A549 (cell line): ENCODE measurements at regions not wholly inside any gene's neighbourhood (a gene's known extent, or its start where the extent isn't known, plus 50 kb on each side); places are given as distances from the start of the nearest gene placed in this dataset.

Source experiments
- ATAC-seq, 2 experiments: fragments of 200-7000 bp in 1 of 2; fragments of >200 bp in 1 of 2; cut with Nextera tagmentation in 1 of 2; cut with Tn5 transposase in 1 of 2; 3 replicates each; pipeline versions ENCODE4 v1.8.0 to v1.9.1; 2018 to 2020; ENCODE audit warnings: mild to moderate bottlenecking in 1 of 2, moderate library complexity in 1 of 2
- CTCF ChIA-PET: fragments of 300-600 bp; sonication (Branson Sonifier 250); formaldehyde crosslinking; extraction: SDS; loops from one replicate; lab custom pipeline; 2021; ENCODE audit warnings: antibody characterized with exemption, inconsistent platforms; lab: Yijun Ruan, JAX
- POLR2A ChIA-PET: fragments of 350-600 bp; formaldehyde crosslinking; extraction: SDS; loops from one replicate; lab custom pipeline; 2021; ENCODE audit warnings: antibody characterized with exemption, inconsistent platforms; lab: Yijun Ruan, JAX
- DNase-seq, 2 experiments: peaks; one replicate each; pipeline versions ENCODE4 v3.0.0 to v3.0.0-alpha.2; 2011 to 2016; ENCODE audit warnings: low read depth in 1 of 2, low spot score in 1 of 2
- FAIRE-seq: peaks from 2 replicates; lab custom pipeline; 2011; peaks lifted over from hg19 to GRCh38; lab: Jason Lieb, UNC
- H3K27ac ChIP-seq, 2 experiments: fragments of >200 bp; sonication (Bioruptor Twin); formaldehyde crosslinking; 3 replicates each; pipeline ENCODE4 v1.5.1; 2016 to 2017
- H3K4me1 ChIP-seq: fragments of >200 bp; sonication (Bioruptor Twin); formaldehyde crosslinking; 3 replicates; pipeline ENCODE4 v1.6.1; 2016
- H3K4me2 ChIP-seq: fragments of >200 bp; sonication (Bioruptor Twin); formaldehyde crosslinking; 3 replicates; pipeline ENCODE4 v1.6.1; 2016
- H3K4me3 ChIP-seq: fragments of >200 bp; sonication (Bioruptor Twin); formaldehyde crosslinking; 3 replicates; pipeline ENCODE4 v1.5.1; 2016
- H3K9me3 ChIP-seq: fragments of >200 bp; sonication (Bioruptor Twin); formaldehyde crosslinking; 3 replicates; pipeline ENCODE4 v1.6.1; 2016
- CBX8 ChIP-seq: fragments of 200-600 bp; sonication (generic); IDR thresholded peaks from 2 replicates; pipeline ENCODE4 v1.6.1; 2016
- CEBPB ChIP-seq, 2 experiments: fragments of >200 bp in 1 of 2; sonication (Bioruptor Twin) in 1 of 2; formaldehyde crosslinking in 1 of 2; IDR thresholded peaks; 2 replicates each; pipeline ENCODE4 v1.6.1; 2012 to 2016
- EHF ChIP-seq: fragments of 250-450 bp; sonication (Bioruptor Pico); IDR thresholded peaks from 2 replicates; pipeline ENCODE4 v1.5.0; 2020; ENCODE audit warnings: mild to moderate bottlenecking
- EP300 ChIP-seq, 2 experiments: fragments of >200 bp; sonication (Bioruptor Twin); formaldehyde crosslinking; IDR thresholded peaks; 2 replicates in 1 of 2; 3 replicates in 1 of 2; pipeline ENCODE4 v1.6.1; 2016 to 2017
- ESRRA ChIP-seq: fragments of 150-350 bp; IDR thresholded peaks from 2 replicates; pipeline ENCODE4 v1.6.1; 2014; ENCODE audit warnings: mild to moderate bottlenecking, low read length, borderline replicate concordance
- FOXS1 ChIP-seq: fragments of 250-450 bp; sonication (Bioruptor Pico); IDR thresholded peaks from 2 replicates; pipeline ENCODE4 v1.5.0; 2020; ENCODE audit warnings: mild to moderate bottlenecking, moderate library complexity
- HOXB13 ChIP-seq: fragments of 250-450 bp; sonication (Bioruptor Pico); IDR thresholded peaks from 2 replicates; pipeline ENCODE4 v1.5.0; 2020; ENCODE audit warnings: low read depth, mild to moderate bottlenecking, moderate library complexity
- KDM1A ChIP-seq: fragments of 200-600 bp; sonication (generic); IDR thresholded peaks from 2 replicates; pipeline ENCODE4 v1.6.1; 2016; ENCODE audit warnings: low read depth, mild to moderate bottlenecking
- KDM5A ChIP-seq: fragments of 200-600 bp; sonication (generic); IDR thresholded peaks from 2 replicates; pipeline ENCODE4 v1.6.1; 2016; ENCODE audit warnings: antibody characterized with exemption, mild to moderate bottlenecking
- MAZ ChIP-seq: fragments of 150-350 bp; IDR thresholded peaks from 2 replicates; pipeline ENCODE4 v1.6.1; 2014; ENCODE audit warnings: antibody characterized with exemption, low read depth, low read length, borderline replicate concordance
- PHF8 ChIP-seq: fragments of 200-600 bp; sonication (generic); IDR thresholded peaks from 2 replicates; pipeline ENCODE4 v1.6.1; 2016; ENCODE audit warnings: low read depth, mild to moderate bottlenecking, antibody characterized with exemption, moderate library complexity, borderline replicate concordance
- POLR2A ChIP-seq: IDR thresholded peaks from 2 replicates; pipeline ENCODE4 v1.6.1; 2012; ENCODE audit warnings: mild to moderate bottlenecking, low read length
- POLR2AphosphoS2 ChIP-seq: conservative IDR thresholded peaks from 2 replicates; pipeline ENCODE4 v1.6.1; 2012; ENCODE audit warnings: low read length, improper control_type of control experiment, inconsistent platforms
- RAD21 ChIP-seq, 2 experiments: fragments of >200 bp in 1 of 2; sonication (Bioruptor Twin) in 1 of 2; formaldehyde crosslinking in 1 of 2; IDR thresholded peaks in 1 of 2; conservative IDR thresholded peaks in 1 of 2; 2 replicates in 1 of 2; 3 replicates in 1 of 2; pipeline ENCODE4 v1.6.1; 2012 to 2018; ENCODE audit warnings: inconsistent platforms in 1 of 2
- RARB ChIP-seq: fragments of 250-450 bp; sonication (Bioruptor Pico); IDR thresholded peaks from 2 replicates; pipeline ENCODE4 v1.8.0; 2021; ENCODE audit warnings: mild to moderate bottlenecking, moderate library complexity
- RFX5 ChIP-seq: fragments of 450-650 bp; IDR thresholded peaks from 2 replicates; pipeline ENCODE4 v1.7.1; 2014; ENCODE audit warnings: antibody characterized with exemption, mild to moderate bottlenecking, moderate library complexity
- RNF2 ChIP-seq: fragments of 200-600 bp; sonication (generic); IDR thresholded peaks from 2 replicates; pipeline ENCODE4 v1.6.1; 2016; ENCODE audit warnings: low read depth, mild to moderate bottlenecking, antibody characterized with exemption, moderate library complexity, borderline replicate concordance
- SMC3 ChIP-seq: fragments of >200 bp; sonication (Bioruptor Twin); formaldehyde crosslinking; IDR thresholded peaks from 3 replicates; pipeline ENCODE4 v1.6.1; 2018; ENCODE audit warnings: inconsistent platforms
- SREBF2 ChIP-seq: fragments of 450-650 bp; IDR thresholded peaks from 2 replicates; pipeline ENCODE4 v1.6.1; 2014; ENCODE audit warnings: mild to moderate bottlenecking, moderate library complexity
- TFCP2L1 ChIP-seq: fragments of 250-450 bp; sonication (Bioruptor Pico); IDR thresholded peaks from 2 replicates; pipeline ENCODE4 v1.5.0; 2021; ENCODE audit warnings: mild to moderate bottlenecking
- TP53 ChIP-seq: fragments of 250-450 bp; sonication (Bioruptor Pico); IDR thresholded peaks from 2 replicates; pipeline ENCODE4 v1.5.0; 2021; ENCODE audit warnings: mild to moderate bottlenecking, moderate library complexity
- ZNF302 ChIP-seq: fragments of 250-450 bp; sonication (Bioruptor Pico); IDR thresholded peaks from 2 replicates; pipeline ENCODE4 v1.9.0; 2021; ENCODE audit warnings: inconsistent platforms, mild to moderate bottlenecking, moderate library complexity
- WGBS: methylation state at CpG from one replicate; pipeline ENCODE4 v1.1.6; 2017; ENCODE audit errors: missing lambda C conversion rate; 5-methylcytosine and 5-hydroxymethylcytosine counted together
- TF ChIP-seq, protein P1 (sequence below): fragments of >200 bp; sonication (Bioruptor Twin); formaldehyde crosslinking; IDR thresholded peaks from 3 replicates; pipeline ENCODE4 v1.6.1; 2016
- TF ChIP-seq, protein P2 (sequence below): fragments of 150-350 bp; IDR thresholded peaks from 2 replicates; pipeline ENCODE4 v1.6.1; 2014; ENCODE audit warnings: low read depth, mild to moderate bottlenecking, low read length
- TF ChIP-seq, protein P3 (sequence below): fragments of 250-450 bp; sonication (Bioruptor Pico); IDR thresholded peaks from 2 replicates; pipeline ENCODE4 v1.5.0; 2020; ENCODE audit warnings: low read depth, mild to moderate bottlenecking, moderate library complexity
- TF ChIP-seq, protein P4 (sequence below): fragments of 200-600 bp; sonication (generic); IDR thresholded peaks from 2 replicates; pipeline ENCODE4 v1.6.1; 2016; ENCODE audit warnings: antibody characterized with exemption, mild to moderate bottlenecking, moderate library complexity
- TF ChIP-seq, protein P5 (sequence below): fragments of 450-650 bp; IDR thresholded peaks from 2 replicates; pipeline ENCODE4 v1.6.1; 2014; ENCODE audit warnings: antibody characterized with exemption
- TF ChIP-seq, protein P6 (sequence below): fragments of >200 bp; sonication (Bioruptor Twin); formaldehyde crosslinking; IDR thresholded peaks from 3 replicates; pipeline ENCODE4 v1.5.1; 2016
- TF ChIP-seq, protein P7 (sequence below): IDR thresholded peaks from 2 replicates; pipeline ENCODE4 v1.6.1; 2012; ENCODE audit warnings: low read depth, borderline replicate concordance

DNA sequence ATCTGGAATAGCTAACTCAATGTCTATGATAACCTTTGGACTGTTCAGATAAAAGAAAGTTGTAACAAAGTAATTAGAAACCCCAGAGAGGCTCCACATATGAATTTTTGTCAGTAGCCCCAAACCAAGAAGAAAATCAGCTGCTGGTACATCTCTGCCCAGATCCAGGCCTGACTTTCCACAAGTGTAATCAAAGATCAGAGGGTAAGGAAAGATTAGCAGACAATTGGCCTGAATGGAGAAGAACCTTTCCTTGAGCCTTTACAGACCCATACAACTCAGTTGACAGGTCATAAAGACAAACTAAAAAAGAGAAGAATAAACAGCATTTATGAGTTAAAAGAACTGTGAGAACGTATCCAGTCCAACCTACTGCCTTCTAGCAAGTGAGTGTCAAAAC lies 366.7 kb upstream of the PKN2 start:
- Histone ChIP-seq H3K4me1 (no peaks in the 10 kb centered on the region), H3K27ac (no peak overlapping the region), H3K9me3 (no peaks in the 10 kb centered on the region), H3K4me2 (no peak overlapping the region), H3K4me3 (no peak overlapping the region)
- WGBS = 32% methylated on average over 1 of the region's 1 CpG
- TF ChIP-seq HOXB13 (CRISPR knock-in tag) = no peak
- no peak for TF ChIP-seq SREBF2
- TF ChIP-seq, protein P1, sequence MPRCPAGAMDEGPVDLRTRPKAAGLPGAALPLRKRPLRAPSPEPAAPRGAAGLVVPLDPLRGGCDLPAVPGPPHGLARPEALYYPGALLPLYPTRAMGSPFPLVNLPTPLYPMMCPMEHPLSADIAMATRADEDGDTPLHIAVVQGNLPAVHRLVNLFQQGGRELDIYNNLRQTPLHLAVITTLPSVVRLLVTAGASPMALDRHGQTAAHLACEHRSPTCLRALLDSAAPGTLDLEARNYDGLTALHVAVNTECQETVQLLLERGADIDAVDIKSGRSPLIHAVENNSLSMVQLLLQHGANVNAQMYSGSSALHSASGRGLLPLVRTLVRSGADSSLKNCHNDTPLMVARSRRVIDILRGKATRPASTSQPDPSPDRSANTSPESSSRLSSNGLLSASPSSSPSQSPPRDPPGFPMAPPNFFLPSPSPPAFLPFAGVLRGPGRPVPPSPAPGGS = no peak
- no peak for TF ChIP-seq TFCP2L1 (CRISPR knock-in tag)
- TF ChIP-seq RNF2 = no peak
- TF ChIP-seq ZNF302 (CRISPR knock-in tag) = no peak
- TF ChIP-seq RAD21 (conservative IDR thresholded peaks at IDR 0.05 in 1 of 2, IDR thresholded peaks at IDR 0.05 in 1 of 2) = no peak
- no peak for TF ChIP-seq MAZ
- TF ChIP-seq, protein P2, sequence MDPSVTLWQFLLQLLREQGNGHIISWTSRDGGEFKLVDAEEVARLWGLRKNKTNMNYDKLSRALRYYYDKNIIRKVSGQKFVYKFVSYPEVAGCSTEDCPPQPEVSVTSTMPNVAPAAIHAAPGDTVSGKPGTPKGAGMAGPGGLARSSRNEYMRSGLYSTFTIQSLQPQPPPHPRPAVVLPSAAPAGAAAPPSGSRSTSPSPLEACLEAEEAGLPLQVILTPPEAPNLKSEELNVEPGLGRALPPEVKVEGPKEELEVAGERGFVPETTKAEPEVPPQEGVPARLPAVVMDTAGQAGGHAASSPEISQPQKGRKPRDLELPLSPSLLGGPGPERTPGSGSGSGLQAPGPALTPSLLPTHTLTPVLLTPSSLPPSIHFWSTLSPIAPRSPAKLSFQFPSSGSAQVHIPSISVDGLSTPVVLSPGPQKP = no peak
- TF ChIP-seq CBX8 = no peak
- TF ChIP-seq, protein P3, sequence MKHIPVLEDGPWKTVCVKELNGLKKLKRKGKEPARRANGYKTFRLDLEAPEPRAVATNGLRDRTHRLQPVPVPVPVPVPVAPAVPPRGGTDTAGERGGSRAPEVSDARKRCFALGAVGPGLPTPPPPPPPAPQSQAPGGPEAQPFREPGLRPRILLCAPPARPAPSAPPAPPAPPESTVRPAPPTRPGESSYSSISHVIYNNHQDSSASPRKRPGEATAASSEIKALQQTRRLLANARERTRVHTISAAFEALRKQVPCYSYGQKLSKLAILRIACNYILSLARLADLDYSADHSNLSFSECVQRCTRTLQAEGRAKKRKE (CRISPR knock-in tag) = no peak
- no peak for TF ChIP-seq CEBPB (IDR thresholded peaks at IDR 0.05)
- no peak for TF ChIP-seq PHF8
- no peak for TF ChIP-seq FOXS1 (CRISPR knock-in tag)
- POLR2A ChIA-PET = no interaction called here
- DNase-seq = no peak
- CTCF ChIA-PET = no interaction called here
- no peak for FAIRE-seq
- no peak for ATAC-seq

DNA sequence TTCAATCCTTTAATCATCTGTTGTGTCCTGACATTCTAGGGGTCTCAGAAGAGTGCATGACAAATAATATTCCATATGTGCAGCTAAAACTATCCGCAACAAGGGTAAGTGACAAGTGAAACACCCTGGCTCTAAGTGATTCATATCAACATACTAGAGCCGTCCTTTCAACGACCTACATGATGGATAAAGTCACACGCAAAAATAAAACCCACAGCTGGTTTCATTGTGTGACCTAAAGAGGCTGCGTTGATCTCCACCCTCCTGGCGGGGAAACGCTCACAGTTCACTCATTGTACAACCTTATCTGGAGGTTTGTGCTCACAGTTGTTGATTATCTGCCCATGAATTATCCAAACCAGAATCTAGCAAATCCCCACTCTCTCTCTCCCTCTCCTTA lies 365.3 kb upstream of the PKN2 start:
- ATAC-seq (no peak), DNase-seq (no peak), FAIRE-seq (no peak)
- 51% methylated on average over 7 of the region's 7 CpGs for WGBS
- no peak overlapping the region for H3K4me2 ChIP-seq
- CTCF ChIA-PET = no interaction called here
- no peaks in the 10 kb centered on the region for H3K9me3 ChIP-seq
- TF ChIP-seq SREBF2 (no peak), RNF2 (no peak), POLR2AphosphoS2 (no peak), KDM1A (no peak), EP300 (IDR thresholded peaks at IDR 0.05) (no peak), RFX5 (no peak), ESRRA (no peak), RARB (CRISPR knock-in tag) (no peak), SMC3 (no peak), POLR2A (no peak), EHF (CRISPR knock-in tag) (no peak), TP53 (CRISPR knock-in tag) (no peak), KDM5A (no peak)
- TF ChIP-seq, protein P4, sequence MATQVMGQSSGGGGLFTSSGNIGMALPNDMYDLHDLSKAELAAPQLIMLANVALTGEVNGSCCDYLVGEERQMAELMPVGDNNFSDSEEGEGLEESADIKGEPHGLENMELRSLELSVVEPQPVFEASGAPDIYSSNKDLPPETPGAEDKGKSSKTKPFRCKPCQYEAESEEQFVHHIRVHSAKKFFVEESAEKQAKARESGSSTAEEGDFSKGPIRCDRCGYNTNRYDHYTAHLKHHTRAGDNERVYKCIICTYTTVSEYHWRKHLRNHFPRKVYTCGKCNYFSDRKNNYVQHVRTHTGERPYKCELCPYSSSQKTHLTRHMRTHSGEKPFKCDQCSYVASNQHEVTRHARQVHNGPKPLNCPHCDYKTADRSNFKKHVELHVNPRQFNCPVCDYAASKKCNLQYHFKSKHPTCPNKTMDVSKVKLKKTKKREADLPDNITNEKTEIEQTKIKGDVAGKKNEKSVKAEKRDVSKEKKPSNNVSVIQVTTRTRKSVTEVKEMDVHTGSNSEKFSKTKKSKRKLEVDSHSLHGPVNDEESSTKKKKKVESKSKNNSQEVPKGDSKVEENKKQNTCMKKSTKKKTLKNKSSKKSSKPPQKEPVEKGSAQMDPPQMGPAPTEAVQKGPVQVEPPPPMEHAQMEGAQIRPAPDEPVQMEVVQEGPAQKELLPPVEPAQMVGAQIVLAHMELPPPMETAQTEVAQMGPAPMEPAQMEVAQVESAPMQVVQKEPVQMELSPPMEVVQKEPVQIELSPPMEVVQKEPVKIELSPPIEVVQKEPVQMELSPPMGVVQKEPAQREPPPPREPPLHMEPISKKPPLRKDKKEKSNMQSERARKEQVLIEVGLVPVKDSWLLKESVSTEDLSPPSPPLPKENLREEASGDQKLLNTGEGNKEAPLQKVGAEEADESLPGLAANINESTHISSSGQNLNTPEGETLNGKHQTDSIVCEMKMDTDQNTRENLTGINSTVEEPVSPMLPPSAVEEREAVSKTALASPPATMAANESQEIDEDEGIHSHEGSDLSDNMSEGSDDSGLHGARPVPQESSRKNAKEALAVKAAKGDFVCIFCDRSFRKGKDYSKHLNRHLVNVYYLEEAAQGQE = no peak
- TF ChIP-seq, protein P5, sequence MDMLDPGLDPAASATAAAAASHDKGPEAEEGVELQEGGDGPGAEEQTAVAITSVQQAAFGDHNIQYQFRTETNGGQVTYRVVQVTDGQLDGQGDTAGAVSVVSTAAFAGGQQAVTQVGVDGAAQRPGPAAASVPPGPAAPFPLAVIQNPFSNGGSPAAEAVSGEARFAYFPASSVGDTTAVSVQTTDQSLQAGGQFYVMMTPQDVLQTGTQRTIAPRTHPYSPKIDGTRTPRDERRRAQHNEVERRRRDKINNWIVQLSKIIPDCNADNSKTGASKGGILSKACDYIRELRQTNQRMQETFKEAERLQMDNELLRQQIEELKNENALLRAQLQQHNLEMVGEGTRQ = no peak
- TF ChIP-seq, protein P6, sequence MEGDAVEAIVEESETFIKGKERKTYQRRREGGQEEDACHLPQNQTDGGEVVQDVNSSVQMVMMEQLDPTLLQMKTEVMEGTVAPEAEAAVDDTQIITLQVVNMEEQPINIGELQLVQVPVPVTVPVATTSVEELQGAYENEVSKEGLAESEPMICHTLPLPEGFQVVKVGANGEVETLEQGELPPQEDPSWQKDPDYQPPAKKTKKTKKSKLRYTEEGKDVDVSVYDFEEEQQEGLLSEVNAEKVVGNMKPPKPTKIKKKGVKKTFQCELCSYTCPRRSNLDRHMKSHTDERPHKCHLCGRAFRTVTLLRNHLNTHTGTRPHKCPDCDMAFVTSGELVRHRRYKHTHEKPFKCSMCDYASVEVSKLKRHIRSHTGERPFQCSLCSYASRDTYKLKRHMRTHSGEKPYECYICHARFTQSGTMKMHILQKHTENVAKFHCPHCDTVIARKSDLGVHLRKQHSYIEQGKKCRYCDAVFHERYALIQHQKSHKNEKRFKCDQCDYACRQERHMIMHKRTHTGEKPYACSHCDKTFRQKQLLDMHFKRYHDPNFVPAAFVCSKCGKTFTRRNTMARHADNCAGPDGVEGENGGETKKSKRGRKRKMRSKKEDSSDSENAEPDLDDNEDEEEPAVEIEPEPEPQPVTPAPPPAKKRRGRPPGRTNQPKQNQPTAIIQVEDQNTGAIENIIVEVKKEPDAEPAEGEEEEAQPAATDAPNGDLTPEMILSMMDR = no peak
- TF ChIP-seq, protein P7, sequence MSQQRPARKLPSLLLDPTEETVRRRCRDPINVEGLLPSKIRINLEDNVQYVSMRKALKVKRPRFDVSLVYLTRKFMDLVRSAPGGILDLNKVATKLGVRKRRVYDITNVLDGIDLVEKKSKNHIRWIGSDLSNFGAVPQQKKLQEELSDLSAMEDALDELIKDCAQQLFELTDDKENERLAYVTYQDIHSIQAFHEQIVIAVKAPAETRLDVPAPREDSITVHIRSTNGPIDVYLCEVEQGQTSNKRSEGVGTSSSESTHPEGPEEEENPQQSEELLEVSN = no peak
- no peak overlapping the region for H3K4me3 ChIP-seq
- POLR2A ChIA-PET = no interaction called here
- no peaks in the 10 kb centered on the region for H3K4me1 ChIP-seq
- no peak overlapping the region for H3K27ac ChIP-seq
